Stimulated activated CD8-positive, alpha-beta memory T cell treated with anti-CD3 and anti-CD28 coated beads, Interleukin-4, amount 100 ng/mL, for 48 hours (primary cell): ENCODE measurements at regions not wholly inside any gene's neighbourhood (a gene's known extent, or its start where the extent isn't known, plus 50 kb on each side); places are given as distances from the start of the nearest gene placed in this dataset.
"Not testable (repeated sequence)": the region's sequence is repeated elsewhere in the genome, so short reads cannot be mapped to it uniquely, and the experiment has no call there.

ENCODE experiments used
- DNase-seq: peaks from one replicate; pipeline ENCODE4 v3.0.0-alpha.2; 2020

DNA sequence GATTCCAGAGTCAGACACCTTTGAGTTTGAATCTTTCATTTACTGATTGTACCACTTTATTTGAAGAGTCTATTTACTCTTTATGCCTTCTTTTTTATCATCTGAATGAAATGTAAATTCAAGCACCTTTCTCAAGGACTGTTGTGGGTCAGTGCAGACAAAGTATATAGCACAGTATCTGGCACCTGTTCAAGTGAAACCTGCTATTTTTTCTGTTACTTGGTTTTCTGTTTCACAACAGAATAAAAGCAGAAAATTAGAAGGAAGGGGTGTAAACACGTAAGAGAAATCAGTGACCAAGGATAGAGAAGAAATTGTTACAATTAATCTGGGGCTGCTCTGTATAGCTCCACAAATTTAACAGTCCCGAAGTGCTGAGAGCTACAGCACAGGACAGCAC is 357.4 kb downstream of the RSL24D1 start:
- no peak for DNase-seq

DNA sequence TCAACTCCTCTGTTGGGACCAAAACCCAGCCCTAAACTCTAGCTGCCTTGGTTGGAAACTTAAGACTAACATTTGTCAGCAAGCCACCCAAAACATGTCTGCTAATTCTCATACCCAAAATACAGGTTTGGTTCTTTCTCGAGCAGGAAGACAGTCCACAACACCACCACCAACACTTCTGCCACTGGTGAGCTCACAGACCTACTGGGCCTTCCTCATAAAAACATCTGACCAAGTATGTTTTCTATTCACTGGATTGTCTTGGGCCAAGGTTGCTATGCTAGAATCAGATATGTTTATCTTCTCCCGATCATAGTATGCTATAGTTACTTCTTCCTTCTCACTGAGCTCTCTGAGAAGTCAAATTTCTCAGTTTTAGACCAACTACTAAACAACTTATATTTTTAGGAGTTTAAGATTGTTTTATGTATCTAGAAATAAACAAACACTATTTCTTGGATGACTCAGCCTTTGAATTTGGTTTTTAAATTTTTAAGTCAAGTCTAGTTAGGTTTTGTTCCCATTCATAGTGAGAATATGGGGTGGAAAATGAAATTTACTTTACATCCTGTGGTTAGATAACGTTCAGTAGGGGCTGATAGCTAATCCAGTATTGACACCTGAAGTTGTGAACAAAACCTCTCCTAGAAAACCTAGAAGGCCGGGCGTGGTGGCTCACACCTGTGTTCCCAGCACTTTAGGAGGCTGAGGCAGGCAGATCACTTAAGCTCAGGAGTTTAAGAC is 360.5 kb downstream of the RSL24D1 start:
- no peak for DNase-seq

DNA sequence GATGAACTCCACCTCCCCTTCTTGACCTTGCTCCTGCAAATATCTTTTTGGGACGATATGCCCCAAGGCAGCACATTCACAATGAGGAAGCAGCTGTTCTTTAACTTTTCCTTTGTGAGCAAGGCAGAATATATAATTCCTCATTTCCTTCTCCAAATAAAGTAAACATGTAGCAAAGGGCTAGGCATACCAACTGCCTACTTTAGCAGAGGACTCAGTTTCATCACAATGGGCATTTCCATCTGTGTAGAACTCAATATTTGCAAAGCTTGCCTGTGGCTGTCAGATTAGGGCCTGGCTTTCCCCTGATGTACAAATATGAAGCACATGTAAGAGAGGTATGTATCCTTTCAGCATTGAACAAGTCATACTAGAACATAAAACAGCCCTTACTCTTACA is 366.9 kb downstream of the RSL24D1 start:
- no peak for DNase-seq

DNA sequence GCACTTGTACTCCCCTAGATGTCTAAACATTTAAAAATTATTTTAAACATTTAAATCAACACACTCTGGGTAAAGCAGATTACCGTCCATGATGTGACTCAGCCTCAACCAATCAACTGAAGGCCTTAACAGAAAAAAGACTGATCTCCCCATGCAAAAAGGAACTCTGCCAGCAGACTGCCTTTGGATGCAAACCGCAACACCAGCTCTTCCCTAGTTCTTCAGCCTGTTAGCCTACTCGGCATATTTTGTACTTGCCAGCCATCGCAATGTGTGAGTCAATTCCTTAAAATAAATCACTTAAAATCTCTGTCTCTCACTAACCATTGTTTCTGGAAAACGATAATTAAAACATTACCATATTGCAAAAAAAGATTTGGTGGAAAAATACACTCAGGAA is 375.9 kb downstream of the RSL24D1 start:
- DNase-seq, result no peak

DNA sequence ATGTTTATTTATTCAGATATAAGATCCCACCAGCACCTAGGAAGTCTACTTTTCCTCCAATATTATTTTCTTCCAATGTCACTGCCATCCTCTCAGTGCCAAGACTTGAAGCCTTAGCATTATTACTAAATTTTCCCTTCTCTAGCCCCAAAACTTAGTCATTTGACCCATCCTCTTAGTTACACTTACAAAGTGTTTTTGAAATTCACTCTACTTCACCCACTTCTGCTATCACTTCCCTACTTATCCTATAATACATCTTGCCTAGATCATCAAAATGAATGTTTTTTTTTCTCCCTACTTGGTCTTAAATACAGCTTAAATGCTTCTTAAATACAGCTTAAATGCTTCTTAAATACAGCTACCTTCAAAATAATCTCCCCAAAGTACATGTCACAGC is 376.6 kb downstream of the RSL24D1 start:
- DNase-seq, result no peak

DNA sequence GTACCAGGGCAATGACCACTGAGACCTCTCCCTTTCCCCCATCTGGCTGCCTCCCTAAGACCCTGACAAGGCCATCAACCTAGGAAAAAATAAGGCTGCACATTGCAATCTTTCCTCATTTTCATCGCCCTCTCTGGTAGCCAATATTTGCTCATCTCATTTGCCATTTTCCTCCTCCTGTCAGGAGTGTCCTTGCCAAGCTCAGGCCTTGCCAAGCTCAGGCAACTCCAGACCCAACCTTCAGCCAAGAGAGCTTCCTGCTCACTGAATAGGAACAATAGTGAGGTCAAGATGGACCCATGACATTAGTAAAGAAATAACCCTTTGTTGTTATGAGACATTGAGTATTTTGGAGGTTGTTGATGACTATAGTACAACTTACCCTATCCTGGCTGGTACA is 380.3 kb downstream of the RSL24D1 start:
- no peak for DNase-seq

DNA sequence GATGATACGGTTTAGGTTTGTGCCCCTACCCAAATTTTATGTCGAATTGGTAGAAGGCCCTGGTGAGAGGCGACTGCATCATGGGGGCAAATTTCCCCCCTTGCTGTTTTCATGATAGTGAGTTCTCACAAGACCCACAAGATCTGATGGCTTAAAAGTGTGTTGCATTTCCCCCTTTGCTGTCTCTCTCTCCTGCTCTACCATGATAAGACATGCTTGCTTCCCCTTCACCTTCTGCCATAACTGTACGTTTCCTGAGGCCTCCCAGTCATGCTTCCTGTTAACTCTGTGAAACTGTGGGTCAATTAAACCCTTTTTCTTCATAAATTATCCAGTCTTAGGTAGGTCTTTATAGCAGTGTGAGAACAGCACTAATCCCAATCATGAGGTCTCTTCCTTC is 381.2 kb downstream of the RSL24D1 start:
- DNase-seq, result no peak

DNA sequence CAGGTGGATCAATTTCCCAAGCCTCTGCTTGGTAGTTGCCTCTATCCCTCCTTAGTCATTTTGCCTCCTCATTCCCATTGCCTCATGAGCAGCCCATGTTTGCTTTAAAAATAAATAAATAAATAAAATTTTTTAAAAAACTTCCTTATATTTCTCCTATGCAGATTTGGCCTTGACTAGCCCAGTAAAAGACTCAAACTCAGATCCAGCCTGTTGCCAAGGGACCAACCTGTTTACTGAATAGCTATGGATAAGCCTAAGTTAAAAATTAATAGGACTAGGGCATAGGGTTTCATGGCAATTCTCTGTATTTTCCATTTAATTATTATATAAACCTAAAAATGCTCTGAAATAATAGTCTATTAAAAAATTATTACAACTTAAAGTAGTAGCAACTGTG is 384.4 kb downstream of the RSL24D1 start:
- DNase-seq, result no peak

DNA sequence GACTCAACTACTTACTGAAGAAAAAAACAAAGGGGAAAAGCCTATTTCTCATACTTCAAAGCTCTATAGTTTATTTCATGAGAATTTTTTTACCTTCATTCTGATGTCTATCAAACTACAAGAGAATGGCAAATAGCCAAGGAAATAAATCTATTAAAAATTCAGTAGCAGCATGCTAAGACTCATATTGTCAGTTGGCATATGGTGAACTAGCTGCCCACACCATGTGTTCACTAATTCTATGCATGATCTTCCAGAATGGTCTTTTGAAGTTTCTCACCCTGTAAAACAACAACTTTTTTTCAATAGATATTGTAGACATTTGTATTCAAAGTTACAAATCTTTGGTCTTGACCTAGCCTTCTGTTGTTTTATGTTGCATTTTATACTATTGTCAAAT is 386.2 kb downstream of the RSL24D1 start:
- DNase-seq, result no peak

DNA sequence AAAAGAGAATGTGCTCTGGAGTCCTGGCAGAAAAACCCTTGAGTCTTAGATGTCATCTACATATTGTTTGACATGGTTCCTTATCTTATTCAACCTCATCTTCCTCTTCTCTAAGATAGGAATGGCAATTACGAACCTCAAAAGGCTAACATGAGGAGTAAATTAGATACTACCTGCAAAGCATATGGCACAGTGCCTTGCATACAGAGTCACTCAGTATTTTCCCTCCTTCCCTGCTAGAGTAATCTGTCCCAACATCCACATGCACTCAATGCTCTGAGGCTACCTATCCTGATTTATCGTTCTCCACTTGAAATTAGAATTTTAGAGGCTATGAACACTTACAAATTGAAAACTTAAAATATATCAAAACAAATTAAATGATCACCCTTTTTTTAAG is 386.7 kb downstream of the RSL24D1 start:
- DNase-seq, result no peak

DNA sequence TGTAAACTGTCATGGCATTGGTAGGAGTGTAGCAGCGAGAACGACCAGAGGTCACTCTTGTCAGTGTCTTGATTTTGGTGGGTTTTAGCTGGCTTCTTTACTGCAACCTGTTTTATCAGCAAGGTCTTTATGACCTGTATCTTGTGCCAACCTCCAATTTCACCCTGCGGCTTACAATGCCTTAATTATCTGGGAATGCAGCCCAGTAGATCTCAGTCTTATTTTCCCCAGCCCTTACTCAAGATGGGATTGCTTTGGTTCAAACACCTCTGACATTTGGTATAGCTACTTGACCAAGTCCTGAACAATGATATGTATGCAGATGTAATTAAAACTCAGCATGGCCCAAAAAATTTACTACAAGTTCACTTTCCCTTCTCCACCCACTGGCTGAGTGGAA is 388.4 kb downstream of the RSL24D1 start:
- no peak for DNase-seq

DNA sequence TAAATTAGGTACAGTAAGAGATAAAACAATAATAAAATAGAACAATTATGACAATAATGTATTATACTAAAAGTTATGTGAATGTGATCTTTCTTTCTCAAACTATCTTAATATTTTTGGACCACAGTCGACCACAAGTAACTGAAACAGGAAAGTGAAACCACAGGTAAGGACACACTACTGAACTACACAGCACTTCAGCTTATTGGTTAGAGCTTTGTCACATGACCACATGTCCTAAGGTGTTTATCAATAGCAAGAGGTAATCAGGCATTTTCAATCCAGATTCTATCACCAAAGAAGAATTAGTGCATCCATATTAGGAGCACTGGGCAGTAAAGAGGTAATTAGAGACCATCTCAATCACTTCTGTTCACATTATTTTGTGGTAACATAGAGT is 392.8 kb downstream of the RSL24D1 start:
- no peak for DNase-seq

DNA sequence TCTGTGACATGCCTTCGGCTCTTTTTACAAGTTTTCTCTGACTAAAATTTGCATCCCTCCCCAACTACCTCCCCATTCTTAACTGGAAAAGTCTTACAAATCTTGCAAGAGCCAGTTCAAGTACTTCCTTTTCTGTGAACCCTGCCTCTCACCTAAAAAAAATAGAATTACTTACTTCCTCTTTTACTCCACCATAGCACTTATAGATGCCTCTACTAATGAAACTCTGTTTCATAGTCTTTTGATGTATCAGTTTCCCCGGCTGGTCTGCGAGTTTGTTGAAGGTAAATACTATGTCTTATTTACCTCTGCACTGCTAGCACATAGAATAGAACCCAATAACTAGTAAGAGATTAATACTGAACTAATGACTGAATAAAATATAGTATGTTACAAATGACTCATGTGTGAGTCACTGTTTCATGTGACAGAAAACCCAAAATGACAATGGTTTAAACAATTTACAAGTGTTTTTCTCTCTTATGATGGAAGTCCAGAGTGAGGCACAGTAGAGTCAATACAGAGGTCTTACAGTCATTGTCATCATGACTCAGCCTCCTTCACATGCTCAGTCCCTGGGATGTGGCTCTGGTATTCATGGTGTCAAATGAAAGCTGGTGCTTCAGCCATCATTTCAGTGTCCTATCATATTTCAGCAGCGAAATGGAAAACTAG is 393.5 kb downstream of the RSL24D1 start:
- DNase-seq, result no peak

DNA sequence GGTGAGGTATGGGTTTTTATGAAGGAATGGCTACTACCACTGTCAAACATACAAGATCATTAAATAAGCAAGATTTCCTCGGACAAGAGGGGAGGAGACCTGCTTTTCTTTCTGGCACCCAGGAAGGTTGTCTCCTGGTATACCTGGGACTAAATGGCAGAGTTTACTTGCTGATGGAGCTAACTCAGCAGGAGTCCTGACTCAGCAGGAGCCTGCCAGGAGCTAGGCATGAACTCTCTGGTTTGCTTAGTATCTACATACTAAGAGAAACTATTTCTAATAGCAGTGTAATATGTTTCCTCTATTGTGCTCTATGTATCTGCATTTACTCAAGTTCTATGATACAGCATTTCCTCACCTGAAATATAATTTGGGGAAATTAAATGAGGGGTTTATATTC is 404.2 kb downstream of the RSL24D1 start:
- DNase-seq, result no peak

DNA sequence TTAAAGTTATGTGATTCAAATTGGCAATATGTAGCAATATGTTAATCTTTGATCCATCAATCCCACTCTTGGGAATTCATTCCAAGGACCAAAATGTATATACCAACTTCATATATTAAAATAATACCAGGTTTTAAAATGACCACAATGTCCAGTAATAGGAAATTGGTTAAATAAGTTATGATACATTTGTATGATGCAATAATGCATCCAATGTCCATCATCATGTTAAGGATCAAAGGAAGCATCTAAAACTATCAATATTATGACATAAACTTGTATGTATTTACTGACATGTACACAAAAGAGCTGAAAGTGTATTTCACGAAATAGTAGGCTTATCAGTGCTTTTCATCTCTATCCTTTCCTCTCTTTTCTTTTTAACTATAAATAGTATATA is 406.0 kb downstream of the RSL24D1 start:
- no peak for DNase-seq

DNA sequence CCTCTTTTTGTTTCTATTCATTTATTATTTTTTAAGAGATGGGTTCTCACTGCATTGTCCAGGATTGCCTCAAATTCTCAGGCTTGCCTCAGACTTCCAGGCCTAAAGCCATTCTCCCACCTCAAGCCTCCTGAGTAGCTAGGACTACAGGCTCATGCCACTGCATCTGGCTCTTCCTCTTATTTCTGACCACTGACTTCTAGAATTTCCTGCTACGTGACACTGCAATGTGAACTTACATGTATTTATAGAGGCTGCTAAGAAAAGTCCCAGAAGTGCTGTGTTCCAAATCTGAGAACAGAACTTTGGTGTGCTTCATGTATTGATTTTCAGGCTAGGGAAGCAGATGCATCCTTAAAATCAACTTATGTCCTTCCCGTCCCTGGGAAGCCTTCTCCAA is 407.4 kb downstream of the RSL24D1 start:
- DNase-seq, result no peak

DNA sequence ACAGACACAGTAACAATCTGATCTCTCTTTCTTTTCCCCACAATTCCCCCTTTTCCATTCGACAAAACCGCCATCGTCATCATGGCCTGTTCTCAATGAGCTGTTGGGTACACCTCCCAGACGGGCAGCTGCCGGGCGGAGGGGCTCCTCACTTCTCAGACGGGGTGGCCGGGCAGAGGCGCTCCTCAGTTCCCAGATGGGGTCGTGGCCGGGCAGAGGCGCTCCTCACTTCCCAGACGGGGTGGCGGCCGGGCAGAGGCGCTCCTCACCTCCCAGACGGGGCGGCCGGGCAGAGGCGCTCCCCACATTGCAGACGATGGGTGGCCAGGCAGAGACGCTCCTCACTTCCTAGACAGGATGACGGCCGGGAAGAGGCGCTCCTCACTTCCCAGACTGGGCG is 415.5 kb downstream of the RSL24D1 start:
- DNase-seq, result not testable (repeated sequence)

DNA sequence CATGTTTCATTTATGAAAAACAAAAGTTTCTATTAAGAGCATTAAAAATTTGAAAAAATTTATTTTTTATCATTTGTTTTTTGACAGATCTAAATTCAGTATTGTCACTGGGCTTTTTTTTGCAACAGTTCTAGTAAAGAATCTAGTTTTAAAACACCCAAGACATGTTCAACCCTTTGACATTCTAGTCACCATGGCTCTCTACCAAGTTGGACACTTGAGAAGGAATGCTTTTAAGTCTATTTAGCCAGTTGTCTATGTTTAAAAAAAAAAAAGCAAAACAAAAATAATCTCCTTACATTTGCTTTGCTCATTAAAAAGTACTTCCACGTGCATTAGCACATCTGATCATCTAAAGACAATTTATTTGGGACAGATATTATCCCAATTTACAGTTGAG is 417.5 kb downstream of the RSL24D1 start:
- DNase-seq, result no peak

DNA sequence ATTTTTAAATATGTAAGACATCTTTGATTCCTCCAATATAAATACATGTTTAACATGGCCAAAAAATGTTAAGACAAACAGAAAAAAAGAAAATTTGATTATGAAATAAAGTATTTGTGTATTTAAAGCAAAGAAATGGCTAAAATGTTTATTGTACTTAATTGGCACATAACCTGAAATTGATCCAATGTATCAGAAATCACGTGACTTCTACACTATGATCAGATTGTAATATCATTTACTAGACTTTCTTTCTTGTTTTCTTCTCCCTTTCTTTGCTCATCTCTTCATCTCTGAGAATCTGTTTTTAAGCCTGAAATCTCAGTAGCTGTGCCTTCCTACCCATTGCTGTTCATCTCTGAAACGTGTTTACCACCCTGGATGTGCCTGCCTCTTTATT is 420.3 kb downstream of the RSL24D1 start:
- DNase-seq, result no peak

DNA sequence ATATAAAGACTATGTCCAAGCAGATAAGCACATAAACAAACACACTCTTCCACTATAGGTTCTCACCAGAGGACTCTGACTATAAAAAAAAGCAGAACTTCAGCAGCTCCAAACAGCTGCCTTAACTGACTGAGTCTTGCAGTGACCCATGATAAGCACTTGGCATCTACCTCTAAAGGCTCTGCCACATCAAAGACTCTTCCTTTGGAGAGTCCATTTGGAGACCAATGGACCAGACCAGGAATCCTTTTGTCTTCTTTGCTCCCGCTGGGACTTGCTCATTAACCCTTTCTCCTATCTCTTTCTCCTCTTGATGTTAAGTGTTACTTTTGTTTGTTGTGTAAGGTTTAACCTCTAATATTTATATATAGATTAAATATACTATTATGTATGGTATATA is 424.1 kb downstream of the RSL24D1 start:
- DNase-seq, result no peak

DNA sequence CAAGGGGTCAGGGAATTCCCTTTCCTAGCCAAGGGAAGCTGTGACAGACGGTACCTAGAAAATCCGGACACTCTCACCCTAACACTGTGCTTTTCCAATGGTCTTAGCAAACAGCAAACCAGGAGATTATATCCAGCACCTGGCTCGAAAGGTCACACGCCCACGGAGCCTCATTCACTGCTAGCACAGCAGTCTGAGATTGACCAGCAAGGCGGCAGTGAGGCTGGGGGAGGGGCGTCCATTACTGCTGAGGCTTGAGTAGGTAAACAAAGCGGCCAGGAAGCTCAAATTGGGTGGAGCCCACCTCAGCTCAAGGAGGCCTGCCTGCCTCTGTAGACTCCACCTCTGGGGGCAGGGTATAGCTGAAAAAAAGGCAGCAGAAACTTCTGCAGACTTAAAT is 447.3 kb downstream of the RSL24D1 start:
- not testable (repeated sequence) for DNase-seq

DNA sequence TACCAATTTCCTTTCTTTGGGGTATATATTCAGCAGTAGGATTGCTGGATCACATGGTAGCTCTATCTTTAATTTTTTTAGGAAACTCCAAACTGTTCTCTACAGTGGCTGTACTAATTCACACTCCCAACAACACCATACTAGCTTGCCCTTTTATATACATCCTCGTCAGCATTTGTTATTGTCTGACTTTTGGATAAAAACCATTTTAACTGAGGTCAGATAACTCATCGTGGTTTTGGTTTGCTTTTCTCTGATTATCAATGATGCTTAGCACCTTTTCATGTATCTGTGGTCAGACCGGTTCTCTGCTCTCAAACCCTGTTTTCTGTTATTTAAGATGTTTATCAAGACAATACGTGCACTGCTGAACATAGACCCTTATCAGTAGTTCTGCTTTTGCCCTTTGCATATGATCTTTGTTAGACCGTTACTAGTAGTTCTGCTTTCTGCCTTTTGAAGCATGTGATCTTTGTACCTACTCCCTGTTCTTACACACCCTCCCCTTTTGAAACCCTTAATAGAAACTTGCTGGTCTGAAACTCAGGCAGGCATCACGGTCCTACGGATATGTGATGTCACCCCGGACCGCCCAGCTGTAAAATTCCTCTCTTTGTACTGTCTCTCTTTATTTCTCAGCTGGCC is 474.3 kb downstream of the RSL24D1 start:
- no peak for DNase-seq

DNA sequence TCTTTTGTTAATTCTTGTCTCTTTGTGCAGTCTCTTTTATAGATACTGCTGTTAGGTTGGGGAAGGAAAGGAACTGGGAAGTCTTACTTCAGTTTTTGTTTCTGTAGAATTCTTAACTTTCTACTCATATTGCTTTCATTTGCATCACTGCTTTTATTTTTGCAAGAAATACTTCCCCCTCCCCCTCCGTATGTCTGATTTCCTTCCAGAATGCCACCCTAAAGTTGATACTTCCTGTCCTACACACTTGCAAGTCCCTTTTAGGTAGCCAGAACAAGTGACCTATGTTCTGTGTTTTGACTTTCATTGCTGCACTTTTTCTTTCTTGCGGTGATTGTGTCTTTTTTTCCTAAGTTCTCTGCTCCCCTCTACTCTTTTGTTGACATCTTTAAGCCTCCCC is 477.4 kb downstream of the RSL24D1 start:
- DNase-seq, result no peak
